Fibroblast of lung (primary cell): ENCODE measurements at regions not wholly inside any gene's neighbourhood (a gene's known extent, or its start where the extent isn't known, plus 50 kb on each side); places are given as distances from the start of the nearest gene placed in this dataset.

Experiments used
- DNase-seq, 2 donors: peaks; one replicate each; pipeline versions ENCODE4 v3.0.0 to v3.0.0-alpha.2; 2010; ENCODE audit warnings: low read depth in 2 of 2
- H2AFZ ChIP-seq: 2 replicates; pipeline ENCODE4 v1.5.1; 2012; ENCODE audit warnings: low read length, control low read depth, inconsistent platforms
- H3K27ac ChIP-seq: 2 replicates; pipeline ENCODE4 v1.5.1; 2011; ENCODE audit warnings: low read length, control low read depth; ENCODE audit not compliant: insufficient read depth
- H3K27me3 ChIP-seq: 2 replicates; pipeline ENCODE4 v1.5.1; 2011; ENCODE audit warnings: mild to moderate bottlenecking, low read length; ENCODE audit not compliant: control insufficient read depth, insufficient read depth
- H3K36me3 ChIP-seq: 2 replicates; pipeline ENCODE4 v1.5.1; 2011; ENCODE audit warnings: low read length; ENCODE audit not compliant: control insufficient read depth, insufficient read depth
- H3K4me1 ChIP-seq: 2 replicates; pipeline ENCODE4 v1.5.1; 2011; ENCODE audit warnings: low read length; ENCODE audit not compliant: control insufficient read depth, insufficient read depth; ENCODE audit errors: extremely low read depth
- H3K4me2 ChIP-seq: 2 replicates; pipeline ENCODE4 v1.5.1; 2011; ENCODE audit warnings: low read length, control low read depth; ENCODE audit not compliant: insufficient read depth; ENCODE audit errors: extremely low read depth
- H3K4me3 ChIP-seq, 4 experiments: fragments of 200-600 bp in 1 of 4; sonication (generic) in 1 of 4; replicated peaks in 1 of 4; 2 replicates each; pipeline ENCODE4 v1.5.1; 2011 to 2016; ENCODE audit warnings: low read length in 4 of 4, low read depth in 3 of 4, mild to moderate bottlenecking in 3 of 4, control low read depth in 2 of 4, inconsistent platforms in 1 of 4, mixed read lengths in 1 of 4; ENCODE audit not compliant: insufficient read depth in 1 of 4; ENCODE audit errors: control extremely low read depth in 1 of 4
- H3K79me2 ChIP-seq: 2 replicates; pipeline ENCODE4 v1.5.1; 2012; ENCODE audit warnings: mild to moderate bottlenecking, low read length, inconsistent platforms; ENCODE audit not compliant: control insufficient read depth, insufficient read depth
- H3K9ac ChIP-seq: 2 replicates; pipeline ENCODE4 v1.5.1; 2011; ENCODE audit warnings: mild to moderate bottlenecking, low read length, control low read depth; ENCODE audit not compliant: insufficient read depth
- H3K9me3 ChIP-seq: 2 replicates; pipeline ENCODE4 v1.5.1; 2012; ENCODE audit warnings: low read depth, low read length; ENCODE audit not compliant: control insufficient read depth, insufficient read depth
- H4K20me1 ChIP-seq: 2 replicates; pipeline ENCODE4 v1.5.1; 2011; ENCODE audit warnings: low read length; ENCODE audit not compliant: control insufficient read depth, insufficient read depth; ENCODE audit errors: extremely low read depth
- CTCF ChIP-seq, 2 donors: IDR thresholded peaks in 1 of 2; conservative IDR thresholded peaks in 1 of 2; 1 replicate in 1 of 2; 2 replicates in 1 of 2; pipeline ENCODE4 v1.5.1; 2011 to 2012; ENCODE audit warnings: low read length in 2 of 2, control low read depth in 1 of 2, inconsistent platforms in 1 of 2, low read depth in 1 of 2, mild to moderate bottlenecking in 1 of 2
- EZH2 ChIP-seq: IDR thresholded peaks from 2 replicates; pipeline ENCODE4 v1.5.1; 2012; ENCODE audit warnings: low read length, control low read depth, mild to moderate bottlenecking; ENCODE audit errors: missing control alignments

- Histone ChIP-seq H2AFZ (no peak overlapping the region), H3K27ac (no peak overlapping the region), H3K4me3 (no peak overlapping the region), H3K4me2 (no peak overlapping the region), H4K20me1 (no peaks in the 10 kb centered on the region), H3K9me3 (no peaks in the 10 kb centered on the region), H3K27me3 (no peaks in the 10 kb centered on the region), H3K9ac (no peak overlapping the region), H3K79me2 (no peaks in the 10 kb centered on the region), H3K4me1 (peaks cover 3% of the 10 kb centered on the region), H3K36me3 (no peaks in the 10 kb centered on the region)
- no peak for TF ChIP-seq EZH2
- no peak for TF ChIP-seq CTCF (conservative IDR thresholded peaks at IDR 0.05 in 1 of 2, IDR thresholded peaks at IDR 0.05 in 1 of 2; ENCODE audit: low read depth in 1 of 2, low read length in 2 of 2)
- no peak for DNase-seq
Observed at GRCh38 chr3:55413236-55413635, 73.9 kb downstream of the WNT5A start.

GRCh38 chr3:55412545-55412944, 74.6 kb downstream of the WNT5A start:
- TF ChIP-seq EZH2 (no peak), CTCF (conservative IDR thresholded peaks at IDR 0.05 in 1 of 2, IDR thresholded peaks at IDR 0.05 in 1 of 2; ENCODE audit: low read depth in 1 of 2, low read length in 2 of 2) (no peak)
- Histone ChIP-seq H3K4me2 (no peak overlapping the region), H3K9me3 (no peaks in the 10 kb centered on the region), H3K36me3 (no peaks in the 10 kb centered on the region), H3K27me3 (no peaks in the 10 kb centered on the region), H3K79me2 (no peaks in the 10 kb centered on the region), H2AFZ (no peak overlapping the region), H3K4me3 (no peak overlapping the region), H3K4me1 (peaks cover 3% of the 10 kb centered on the region), H4K20me1 (no peaks in the 10 kb centered on the region), H3K9ac (no peak overlapping the region), H3K27ac (no peak overlapping the region)
- DNase-seq: no peak

GRCh38 chr3:55409806-55410205, 77.3 kb downstream of the WNT5A start:
- Histone ChIP-seq H3K4me1 (no peaks in the 10 kb centered on the region), H3K36me3 (no peaks in the 10 kb centered on the region), H2AFZ (no peak overlapping the region), H3K9ac (no peak overlapping the region), H3K4me3 (no peak overlapping the region), H3K27me3 (no peaks in the 10 kb centered on the region), H3K79me2 (no peaks in the 10 kb centered on the region), H3K27ac (no peak overlapping the region), H3K9me3 (no peaks in the 10 kb centered on the region), H4K20me1 (no peaks in the 10 kb centered on the region), H3K4me2 (no peak overlapping the region)
- TF ChIP-seq EZH2: no peak
- no peak for TF ChIP-seq CTCF (conservative IDR thresholded peaks at IDR 0.05 in 1 of 2, IDR thresholded peaks at IDR 0.05 in 1 of 2; ENCODE audit: low read depth in 1 of 2, low read length in 2 of 2)
- peak in 1 of 2 donors; percentile 33 for DNase-seq
